Karpas-422 (cell line): ENCODE measurements at regions not wholly inside any gene's neighbourhood (a gene's known extent, or its start where the extent isn't known, plus 50 kb on each side); places are given as distances from the start of the nearest gene placed in this dataset. TPM values are rescaled to one million over a fixed set of nuclear protein-coding genes. Genes with fewer than 3 reads are reported as not detected.

Experiments used
- DNase-seq: peaks from one replicate; pipeline ENCODE4 v3.0.0-alpha.2; 2015
- H2AFZ ChIP-seq: fragments of 200-600 bp; sonication (generic); 2 replicates; pipeline ENCODE4 v1.6.1; 2014; ENCODE audit warnings: antibody characterized with exemption, low read length, mixed read lengths
- H3K27ac ChIP-seq: fragments of 200-600 bp; sonication (generic); 2 replicates; pipeline ENCODE4 v1.5.1; 2014; ENCODE audit warnings: mild to moderate bottlenecking, low read length, moderate library complexity
- H3K27me3 ChIP-seq: fragments of 200-600 bp; sonication (generic); 2 replicates; pipeline ENCODE4 v1.6.1; 2014; ENCODE audit warnings: low read length, mixed read lengths
- H3K36me3 ChIP-seq: fragments of 200-600 bp; sonication (generic); 2 replicates; pipeline ENCODE4 v1.6.1; 2014; ENCODE audit warnings: low read length, mixed read lengths; ENCODE audit not compliant: insufficient read depth
- H3K4me1 ChIP-seq: fragments of 200-600 bp; sonication (generic); 2 replicates; pipeline ENCODE4 v1.6.1; 2014; ENCODE audit warnings: mild to moderate bottlenecking, low read length, mixed read lengths
- H3K4me2 ChIP-seq: fragments of 200-600 bp; sonication (generic); 2 replicates; pipeline ENCODE4 v1.6.1; 2014; ENCODE audit warnings: low read length, low read depth, mild to moderate bottlenecking; ENCODE audit not compliant: poor library complexity, severe bottlenecking
- H3K4me3 ChIP-seq: fragments of 200-600 bp; sonication (generic); 2 replicates; pipeline ENCODE4 v1.5.1; 2014; ENCODE audit warnings: mild to moderate bottlenecking, antibody characterized with exemption, low read length, mixed read lengths
- H3K79me2 ChIP-seq: fragments of 200-600 bp; sonication (generic); 2 replicates; pipeline ENCODE4 v1.6.1; 2014; ENCODE audit warnings: mild to moderate bottlenecking, low read length, mixed read lengths
- H3K9ac ChIP-seq: fragments of 200-600 bp; sonication (generic); 2 replicates; pipeline ENCODE4 v1.6.0; 2014; ENCODE audit warnings: low read length
- H3K9me2 ChIP-seq: fragments of 200-600 bp; sonication (generic), shearing (Covaris generic); replicated peaks from 2 replicates; pipeline ENCODE4 v1.6.0; 2014; ENCODE audit warnings: mild to moderate bottlenecking, low read length, moderate library complexity; ENCODE audit not compliant: insufficient read depth
- H3K9me3 ChIP-seq: fragments of 300-700, 200-600 bp; sonication (generic); 2 replicates; pipeline ENCODE4 v1.6.1; 2014; ENCODE audit warnings: low read length, mixed read lengths
- H4K20me1 ChIP-seq: fragments of 200-600 bp; sonication (generic); 2 replicates; pipeline ENCODE4 v1.6.1; 2014; ENCODE audit warnings: mild to moderate bottlenecking, antibody characterized with exemption, low read length, low read depth; ENCODE audit not compliant: insufficient read depth
- small RNA-seq: library from RNA; depleted of rRNA; stranded (forward); fragments of <200 nt; gene quantifications from one replicate; pipeline ENCODE3, GENCODE V24; 2014

DNA sequence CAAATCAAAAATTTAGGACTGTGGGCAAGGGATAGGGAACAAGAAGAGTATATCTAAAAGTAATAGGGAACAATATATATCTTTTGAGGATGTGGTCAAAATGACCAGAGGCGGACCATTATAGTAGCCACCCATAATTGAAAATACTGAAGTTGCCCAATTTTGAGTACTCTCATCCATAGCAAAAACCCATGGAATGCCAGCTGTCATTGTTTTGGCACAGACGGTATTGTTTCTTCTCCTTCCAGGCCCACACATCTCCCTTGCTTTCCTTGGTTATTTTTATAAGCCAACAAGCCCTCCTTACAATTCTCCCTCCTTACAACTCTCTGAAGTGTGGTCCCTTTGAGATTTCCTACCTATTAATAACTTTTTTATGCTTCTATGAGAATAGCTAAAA lies 50.4 kb upstream of the RGMB start:
- Histone ChIP-seq H3K9ac (no peak overlapping the region), H3K79me2 (no peaks in the 10 kb centered on the region), H4K20me1 (no peaks in the 10 kb centered on the region), H3K4me2 (no peak overlapping the region), H3K9me2 (no peaks in the 10 kb centered on the region), H2AFZ (no peak overlapping the region), H3K27ac (no peak overlapping the region), H3K9me3 (no peaks in the 10 kb centered on the region), H3K4me1 (no peaks in the 10 kb centered on the region), H3K36me3 (no peaks in the 10 kb centered on the region), H3K4me3 (no peak overlapping the region), H3K27me3 (no peaks in the 10 kb centered on the region)
- no peak for DNase-seq

Small RNAs in the stretch of these regions (small RNA-seq; reads per million reads assigned to genes)
- gene AC008834.1 = not detected
- gene AC074133.1 = not detected
- gene MRPS35P2 = not detected
